Islet of Langerhans (tissue), 1 donor: ENCODE measurements at regions not wholly inside any gene's neighbourhood (a gene's known extent, or its start where the extent isn't known, plus 50 kb on each side); places are given as distances from the start of the nearest gene placed in this dataset.

Source experiments
- FAIRE-seq: peaks from one replicate; lab custom pipeline; 2011; peaks lifted over from hg19 to GRCh38; lab: Jason Lieb, UNC

DNA sequence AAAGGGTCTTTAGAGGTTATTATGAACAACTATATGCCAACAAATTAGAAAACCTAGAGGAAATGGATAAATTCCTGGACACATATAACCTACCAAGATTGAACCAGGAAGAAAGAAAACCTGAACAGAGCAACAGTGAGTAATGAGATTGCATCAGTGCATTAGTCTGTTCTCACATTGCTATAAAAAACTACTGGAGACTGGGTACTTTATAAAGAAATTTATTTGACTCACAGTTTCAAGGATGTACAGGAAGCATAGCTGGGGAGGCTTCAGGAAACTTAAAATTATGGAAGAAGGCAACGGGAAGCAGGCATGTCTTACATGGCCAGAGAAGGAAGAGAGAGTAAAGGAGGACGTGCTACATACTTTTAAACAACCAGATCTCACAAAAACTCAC, 70.8 kb upstream of the GNAZ start:
- FAIRE-seq: no peak

DNA sequence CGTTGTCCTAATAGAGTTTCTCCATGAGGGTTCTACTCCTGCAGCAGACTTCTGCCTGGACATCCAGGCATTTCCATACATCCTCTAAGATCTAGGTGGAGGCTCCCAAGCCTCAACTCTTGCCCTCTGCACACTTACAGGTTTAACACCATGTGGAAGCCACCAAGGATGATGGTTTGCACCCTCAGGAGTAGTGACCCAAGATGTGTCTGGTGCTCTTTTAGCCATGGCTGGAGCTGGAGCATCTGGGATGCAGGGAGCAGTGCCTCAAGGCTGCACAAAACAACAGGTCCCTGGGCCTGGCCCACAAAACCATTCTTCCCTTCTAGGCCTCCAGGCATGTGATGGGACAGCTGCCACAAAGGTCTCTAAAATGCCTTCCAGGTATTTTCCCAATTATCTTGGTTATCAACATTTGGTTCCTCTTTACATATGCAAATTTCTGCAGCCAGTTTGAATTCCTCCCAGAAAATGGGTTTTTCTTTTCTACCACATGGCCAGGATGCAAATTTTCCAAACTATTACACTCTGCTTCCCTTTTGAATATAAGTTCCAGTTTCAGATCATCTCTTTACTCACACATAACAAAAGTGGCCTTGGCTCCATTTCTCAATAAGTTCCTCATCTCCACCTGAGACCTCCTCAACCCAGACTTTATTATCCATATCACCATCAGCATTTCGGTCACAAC, 69.5 kb upstream of the GNAZ start:
- FAIRE-seq: no peak

DNA sequence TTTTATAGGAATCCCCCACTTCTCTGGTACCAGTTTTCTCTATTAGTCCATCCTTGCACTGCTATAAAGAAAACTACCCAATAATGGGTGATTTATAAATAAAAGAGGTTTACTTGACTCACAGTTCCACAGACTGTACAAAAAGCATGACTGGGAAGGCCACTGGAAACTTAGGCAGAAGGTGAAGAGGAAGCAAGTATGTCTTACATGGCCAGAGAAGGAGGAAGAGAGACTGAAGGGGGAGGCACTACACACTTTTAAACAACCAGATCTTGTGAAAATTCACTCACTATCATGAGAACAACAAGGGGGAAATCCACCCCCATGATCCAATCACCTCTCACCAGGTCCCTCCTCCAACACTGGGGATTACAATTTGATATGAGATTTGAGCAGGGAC, 68.9 kb upstream of the GNAZ start:
- FAIRE-seq: no peak

DNA sequence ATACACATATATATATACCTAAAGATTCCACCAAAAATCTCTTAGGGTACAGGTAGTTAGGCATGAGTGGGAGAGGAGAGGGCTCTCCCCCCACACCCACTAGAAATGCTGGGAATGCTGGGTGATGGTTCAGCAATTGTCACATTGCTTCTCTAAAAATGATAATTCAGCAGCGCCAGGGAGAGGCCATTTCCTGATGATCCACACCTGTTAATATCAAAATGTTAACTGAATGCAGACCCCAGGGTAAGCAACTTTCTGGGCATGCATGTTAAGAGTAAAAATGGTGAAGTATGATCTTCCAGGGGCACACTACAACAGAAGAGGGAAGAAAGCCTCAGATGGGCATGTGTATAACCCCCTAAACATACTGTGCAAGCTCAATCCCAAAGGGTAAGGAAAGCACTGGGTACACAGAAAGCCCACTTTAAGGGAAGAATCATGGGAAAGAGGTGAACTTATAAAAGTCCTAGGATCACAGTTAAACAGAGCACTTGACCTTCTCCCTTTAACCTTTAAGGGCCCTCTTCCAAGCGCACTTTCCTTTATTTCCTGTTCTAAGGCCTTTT, 67.6 kb upstream of the GNAZ start:
- no peak for FAIRE-seq

DNA sequence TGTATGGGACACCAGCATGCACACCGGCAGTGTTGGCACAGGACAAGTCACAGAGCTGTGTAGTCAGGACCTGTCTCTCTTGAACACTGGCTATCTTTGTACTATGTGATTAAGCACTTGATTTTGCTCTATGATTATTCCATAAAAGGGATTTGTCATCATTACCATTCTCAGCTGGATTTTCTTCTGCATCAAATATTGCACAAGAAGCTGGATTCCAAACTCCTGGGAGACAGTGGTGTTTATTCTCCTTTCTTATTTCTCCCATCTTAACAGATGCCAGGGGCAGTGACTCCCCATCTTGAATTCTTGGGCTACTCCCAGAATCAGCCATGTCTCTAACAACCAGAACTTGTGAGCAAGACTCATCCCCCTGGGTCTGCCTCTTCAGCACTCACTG, 62.5 kb upstream of the GNAZ start:
- FAIRE-seq: no peak

DNA sequence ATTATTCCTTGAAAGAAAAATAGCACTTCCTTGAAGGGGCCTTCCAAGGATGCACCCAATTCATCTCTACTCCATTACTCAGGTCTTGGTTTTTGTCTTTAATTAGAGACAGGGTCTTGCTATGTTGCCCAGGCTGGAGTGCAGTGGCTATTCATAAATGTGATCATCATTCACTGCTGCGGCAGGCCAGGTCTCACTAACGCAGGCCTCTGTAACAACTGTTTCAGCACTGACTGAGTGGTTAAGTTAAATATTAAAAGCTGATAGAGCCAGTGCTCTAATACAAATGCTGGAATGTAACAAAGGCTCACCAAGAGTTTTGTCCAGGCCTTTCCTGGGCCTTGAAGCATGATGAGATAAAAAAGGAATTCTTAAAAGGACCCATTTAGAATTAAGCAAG, 61.4 kb upstream of the GNAZ start:
- no peak for FAIRE-seq
